ENCODE measurements at regions not wholly inside any gene's neighbourhood (a gene's known extent, or its start where the extent isn't known, plus 50 kb on each side); places are given as distances from the start of the nearest gene placed in this dataset.

GRCh38 chr2:222013889-222014288 is 284.9 kb downstream of the PAX3 start:
- DNase-seq (ENCODE audit: low spot score), result no peak
- Histone ChIP-seq H3F3A (replicated peaks; ENCODE audit: low read depth) (no peaks in the 10 kb centered on the region), H3K79me2 (replicated peaks; ENCODE audit: insufficient read depth) (no peaks in the 10 kb centered on the region), H3K4me1 (ENCODE audit: insufficient read depth) (no peaks in the 10 kb centered on the region), H3K36me3 (ENCODE audit: insufficient read depth) (no peaks in the 10 kb centered on the region), H3K9me2 (ENCODE audit: insufficient read depth) (no peaks in the 10 kb centered on the region; the same call in none of the 2 replicates), H3K4me3 (no peak overlapping the region), H3K27ac (ENCODE audit: low read depth) (no peak overlapping the region), H2AFZ (no peak overlapping the region), H3K4me2 (no peak overlapping the region), H4K20me1 (replicated peaks; ENCODE audit: insufficient read depth) (no peaks in the 10 kb centered on the region), H3K27me3 (ENCODE audit: insufficient read depth) (no peaks in the 10 kb centered on the region)
- H3K27me3 Mint-ChIP-seq (ENCODE audit: insufficient read depth, low read depth, poor library complexity), result no peaks in the 10 kb centered on the region
- no peak for ATAC-seq
- TF ChIP-seq EZH2phosphoT487 (IDR thresholded peaks at IDR 0.05; ENCODE audit: unreplicated experiment) (no peak), REST (IDR thresholded peaks at IDR 0.05; ENCODE audit: unreplicated experiment) (no peak), NANOG (IDR thresholded peaks at IDR 0.05; ENCODE audit: borderline replicate concordance) (no peak), JUNB (IDR thresholded peaks at IDR 0.05; ENCODE audit: unreplicated experiment) (no peak), STAT1 (IDR thresholded peaks at IDR 0.05; ENCODE audit: unreplicated experiment) (no peak), ZNF114 (CRISPR knock-in tag; IDR thresholded peaks at IDR 0.05) (no peak), ZNF331 (CRISPR knock-in tag; IDR thresholded peaks at IDR 0.05; ENCODE audit: low read depth) (no peak), POLR2AphosphoS5 (IDR thresholded peaks at IDR 0.05; ENCODE audit: low read depth) (no peak), ETS1 (IDR thresholded peaks at IDR 0.05) (no peak), CREB1 (CRISPR knock-in tag; IDR thresholded peaks at IDR 0.05; ENCODE audit: low read depth) (no peak), EZH2 (IDR thresholded peaks at IDR 0.05; ENCODE audit: low read depth, unreplicated experiment) (no peak)
- TF ChIP-seq, protein P1, sequence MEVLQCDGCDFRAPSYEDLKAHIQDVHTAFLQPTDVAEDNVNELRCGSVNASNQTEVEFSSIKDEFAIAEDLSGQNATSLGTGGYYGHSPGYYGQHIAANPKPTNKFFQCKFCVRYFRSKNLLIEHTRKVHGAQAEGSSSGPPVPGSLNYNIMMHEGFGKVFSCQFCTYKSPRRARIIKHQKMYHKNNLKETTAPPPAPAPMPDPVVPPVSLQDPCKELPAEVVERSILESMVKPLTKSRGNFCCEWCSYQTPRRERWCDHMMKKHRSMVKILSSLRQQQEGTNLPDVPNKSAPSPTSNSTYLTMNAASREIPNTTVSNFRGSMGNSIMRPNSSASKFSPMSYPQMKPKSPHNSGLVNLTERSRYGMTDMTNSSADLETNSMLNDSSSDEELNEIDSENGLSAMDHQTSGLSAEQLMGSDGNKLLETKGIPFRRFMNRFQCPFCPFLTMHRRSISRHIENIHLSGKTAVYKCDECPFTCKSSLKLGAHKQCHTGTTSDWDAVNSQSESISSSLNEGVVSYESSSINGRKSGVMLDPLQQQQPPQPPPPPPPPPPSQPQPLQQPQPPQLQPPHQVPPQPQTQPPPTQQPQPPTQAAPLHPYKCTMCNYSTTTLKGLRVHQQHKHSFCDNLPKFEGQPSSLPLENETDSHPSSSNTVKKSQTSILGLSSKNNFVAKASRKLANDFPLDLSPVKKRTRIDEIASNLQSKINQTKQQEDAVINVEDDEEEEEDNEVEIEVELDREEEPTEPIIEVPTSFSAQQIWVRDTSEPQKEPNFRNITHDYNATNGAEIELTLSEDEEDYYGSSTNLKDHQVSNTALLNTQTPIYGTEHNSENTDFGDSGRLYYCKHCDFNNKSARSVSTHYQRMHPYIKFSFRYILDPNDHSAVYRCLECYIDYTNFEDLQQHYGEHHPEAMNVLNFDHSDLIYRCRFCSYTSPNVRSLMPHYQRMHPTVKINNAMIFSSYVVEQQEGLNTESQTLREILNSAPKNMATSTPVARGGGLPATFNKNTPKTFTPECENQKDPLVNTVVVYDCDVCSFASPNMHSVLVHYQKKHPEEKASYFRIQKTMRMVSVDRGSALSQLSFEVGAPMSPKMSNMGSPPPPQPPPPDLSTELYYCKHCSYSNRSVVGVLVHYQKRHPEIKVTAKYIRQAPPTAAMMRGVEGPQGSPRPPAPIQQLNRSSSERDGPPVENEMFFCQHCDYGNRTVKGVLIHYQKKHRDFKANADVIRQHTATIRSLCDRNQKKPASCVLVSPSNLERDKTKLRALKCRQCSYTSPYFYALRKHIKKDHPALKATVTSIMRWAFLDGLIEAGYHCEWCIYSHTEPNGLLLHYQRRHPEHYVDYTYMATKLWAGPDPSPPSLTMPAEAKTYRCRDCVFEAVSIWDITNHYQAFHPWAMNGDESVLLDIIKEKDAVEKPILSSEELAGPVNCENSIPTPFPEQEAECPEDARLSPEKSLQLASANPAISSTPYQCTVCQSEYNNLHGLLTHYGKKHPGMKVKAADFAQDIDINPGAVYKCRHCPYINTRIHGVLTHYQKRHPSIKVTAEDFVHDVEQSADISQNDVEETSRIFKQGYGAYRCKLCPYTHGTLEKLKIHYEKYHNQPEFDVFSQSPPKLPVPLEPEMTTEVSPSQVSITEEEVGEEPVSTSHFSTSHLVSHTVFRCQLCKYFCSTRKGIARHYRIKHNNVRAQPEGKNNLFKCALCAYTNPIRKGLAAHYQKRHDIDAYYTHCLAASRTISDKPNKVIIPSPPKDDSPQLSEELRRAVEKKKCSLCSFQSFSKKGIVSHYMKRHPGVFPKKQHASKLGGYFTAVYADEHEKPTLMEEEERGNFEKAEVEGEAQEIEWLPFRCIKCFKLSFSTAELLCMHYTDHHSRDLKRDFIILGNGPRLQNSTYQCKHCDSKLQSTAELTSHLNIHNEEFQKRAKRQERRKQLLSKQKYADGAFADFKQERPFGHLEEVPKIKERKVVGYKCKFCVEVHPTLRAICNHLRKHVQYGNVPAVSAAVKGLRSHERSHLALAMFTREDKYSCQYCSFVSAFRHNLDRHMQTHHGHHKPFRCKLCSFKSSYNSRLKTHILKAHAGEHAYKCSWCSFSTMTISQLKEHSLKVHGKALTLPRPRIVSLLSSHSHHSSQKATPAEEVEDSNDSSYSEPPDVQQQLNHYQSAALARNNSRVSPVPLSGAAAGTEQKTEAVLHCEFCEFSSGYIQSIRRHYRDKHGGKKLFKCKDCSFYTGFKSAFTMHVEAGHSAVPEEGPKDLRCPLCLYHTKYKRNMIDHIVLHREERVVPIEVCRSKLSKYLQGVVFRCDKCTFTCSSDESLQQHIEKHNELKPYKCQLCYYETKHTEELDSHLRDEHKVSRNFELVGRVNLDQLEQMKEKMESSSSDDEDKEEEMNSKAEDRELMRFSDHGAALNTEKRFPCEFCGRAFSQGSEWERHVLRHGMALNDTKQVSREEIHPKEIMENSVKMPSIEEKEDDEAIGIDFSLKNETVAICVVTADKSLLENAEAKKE (CRISPR knock-in tag; IDR thresholded peaks at IDR 0.05), result no peak
- TF ChIP-seq, protein P2, sequence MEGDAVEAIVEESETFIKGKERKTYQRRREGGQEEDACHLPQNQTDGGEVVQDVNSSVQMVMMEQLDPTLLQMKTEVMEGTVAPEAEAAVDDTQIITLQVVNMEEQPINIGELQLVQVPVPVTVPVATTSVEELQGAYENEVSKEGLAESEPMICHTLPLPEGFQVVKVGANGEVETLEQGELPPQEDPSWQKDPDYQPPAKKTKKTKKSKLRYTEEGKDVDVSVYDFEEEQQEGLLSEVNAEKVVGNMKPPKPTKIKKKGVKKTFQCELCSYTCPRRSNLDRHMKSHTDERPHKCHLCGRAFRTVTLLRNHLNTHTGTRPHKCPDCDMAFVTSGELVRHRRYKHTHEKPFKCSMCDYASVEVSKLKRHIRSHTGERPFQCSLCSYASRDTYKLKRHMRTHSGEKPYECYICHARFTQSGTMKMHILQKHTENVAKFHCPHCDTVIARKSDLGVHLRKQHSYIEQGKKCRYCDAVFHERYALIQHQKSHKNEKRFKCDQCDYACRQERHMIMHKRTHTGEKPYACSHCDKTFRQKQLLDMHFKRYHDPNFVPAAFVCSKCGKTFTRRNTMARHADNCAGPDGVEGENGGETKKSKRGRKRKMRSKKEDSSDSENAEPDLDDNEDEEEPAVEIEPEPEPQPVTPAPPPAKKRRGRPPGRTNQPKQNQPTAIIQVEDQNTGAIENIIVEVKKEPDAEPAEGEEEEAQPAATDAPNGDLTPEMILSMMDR (conservative IDR thresholded peaks at IDR 0.05; ENCODE audit: low read depth in 2 of 2), result no peak
- no peaks in the 10 kb centered on the region for H3K36me3 Mint-ChIP-seq (ENCODE audit: low read depth)
- H3K9me3 Mint-ChIP-seq, result no peaks in the 10 kb centered on the region; the same call in 2 of the 3 replicates
- H3K27ac Mint-ChIP-seq, result no peak overlapping the region
- H3K4me1 Mint-ChIP-seq, result no peaks in the 10 kb centered on the region
- no peak overlapping the region for H3K4me3 Mint-ChIP-seq
